ENCODE measurements at regions not wholly inside any gene's neighbourhood (a gene's known extent, or its start where the extent isn't known, plus 50 kb on each side); places are given as distances from the start of the nearest gene placed in this dataset.
"Not testable (repeated sequence)": the region's sequence is repeated elsewhere in the genome, so short reads cannot be mapped to it uniquely, and the experiment has no call there.

- no peak for DNase-seq (ENCODE audit: low read depth in 4 of 4, low spot score in 3 of 4)
These were observed 124.6 kb downstream of the NXPE2 start for GRCh38 chr11:114802878-114803277.

- DNase-seq (ENCODE audit: low read depth in 4 of 4, low spot score in 3 of 4), result not testable (repeated sequence)
These were observed 127.1 kb downstream of the NXPE2 start for GRCh38 chr11:114805431-114805830.

DNA sequence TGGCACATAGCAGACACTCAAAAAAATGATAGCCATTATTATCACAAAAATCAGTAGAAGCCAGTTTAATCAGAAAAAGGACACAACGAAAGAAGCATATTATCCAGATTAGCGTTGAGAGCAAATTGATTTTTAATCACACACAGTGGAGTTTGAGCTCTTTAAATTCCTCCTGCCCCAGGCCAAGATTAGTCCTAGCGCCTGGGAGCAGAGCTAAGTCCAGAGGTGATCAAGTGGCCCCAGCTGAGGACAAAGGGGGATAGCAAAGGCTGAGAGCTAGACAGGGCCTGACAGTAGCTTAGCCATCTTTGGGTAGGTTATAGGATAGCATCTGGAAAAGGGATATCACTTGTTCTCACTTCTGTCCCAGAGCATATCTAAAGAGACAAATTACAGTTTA, 133.6 kb downstream of the NXPE2 start:
- no peak for DNase-seq (ENCODE audit: low read depth in 4 of 4, low spot score in 3 of 4)

GRCh38 chr11:114812733-114813132, 134.4 kb downstream of the NXPE2 start:
- no peak for DNase-seq (ENCODE audit: low read depth in 4 of 4, low spot score in 3 of 4)

- DNase-seq (ENCODE audit: low read depth in 4 of 4, low spot score in 3 of 4), result no peak
These were observed 134.9 kb downstream of the NXPE2 start for GRCh38 chr11:114813189-114813718.

- DNase-seq (ENCODE audit: low read depth in 4 of 4, low spot score in 3 of 4), result no peak
These were observed 136.8 kb downstream of the NXPE2 start for GRCh38 chr11:114815176-114815575.

GRCh38 chr11:114815761-114816160, 137.4 kb downstream of the NXPE2 start:
- no peak for DNase-seq (ENCODE audit: low read depth in 4 of 4, low spot score in 3 of 4)

DNA sequence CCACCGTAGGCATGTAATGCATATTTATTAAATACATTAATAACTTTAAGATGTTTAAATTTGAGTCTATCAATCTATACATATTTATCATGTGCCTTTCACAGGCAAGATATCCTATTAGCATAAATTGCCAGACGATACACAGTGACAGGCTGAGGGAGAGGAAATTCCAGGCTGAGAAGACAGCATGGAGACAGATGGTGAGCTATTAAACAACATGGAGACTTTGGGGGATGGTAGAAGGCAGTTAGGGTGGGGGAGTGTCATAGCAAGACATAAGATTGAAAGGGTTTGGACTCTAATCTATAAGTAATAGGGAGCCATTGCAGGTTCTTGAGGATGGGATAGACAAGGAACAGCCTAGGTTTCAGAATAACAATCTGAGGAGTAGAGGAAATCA, 138.5 kb downstream of the NXPE2 start:
- no peak for DNase-seq (ENCODE audit: low read depth in 4 of 4, low spot score in 3 of 4)

- DNase-seq (ENCODE audit: low read depth in 4 of 4, low spot score in 3 of 4), result no peak
These were observed 140.1 kb downstream of the NXPE2 start for GRCh38 chr11:114818382-114818781.

DNA sequence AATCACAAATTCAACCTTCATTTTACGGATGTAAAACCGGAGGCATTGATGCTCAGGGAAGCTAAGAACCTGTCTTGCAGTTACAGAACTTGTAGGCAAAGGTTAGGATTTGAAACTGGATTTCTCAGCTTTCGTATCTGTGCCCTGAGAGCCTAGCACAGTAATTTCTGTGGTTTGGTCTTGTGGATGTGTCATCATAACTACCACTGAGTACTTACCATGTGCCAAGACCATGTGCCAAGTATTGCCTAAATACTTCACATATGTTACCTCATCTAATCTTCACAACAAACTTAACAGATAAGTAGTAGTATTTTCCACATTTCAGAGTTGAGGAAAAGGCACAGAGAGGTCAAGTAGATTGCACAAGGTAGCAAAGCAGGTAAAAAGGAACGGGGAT, 140.7 kb downstream of the NXPE2 start:
- DNase-seq (ENCODE audit: low read depth in 4 of 4, low spot score in 3 of 4), result no peak

DNA sequence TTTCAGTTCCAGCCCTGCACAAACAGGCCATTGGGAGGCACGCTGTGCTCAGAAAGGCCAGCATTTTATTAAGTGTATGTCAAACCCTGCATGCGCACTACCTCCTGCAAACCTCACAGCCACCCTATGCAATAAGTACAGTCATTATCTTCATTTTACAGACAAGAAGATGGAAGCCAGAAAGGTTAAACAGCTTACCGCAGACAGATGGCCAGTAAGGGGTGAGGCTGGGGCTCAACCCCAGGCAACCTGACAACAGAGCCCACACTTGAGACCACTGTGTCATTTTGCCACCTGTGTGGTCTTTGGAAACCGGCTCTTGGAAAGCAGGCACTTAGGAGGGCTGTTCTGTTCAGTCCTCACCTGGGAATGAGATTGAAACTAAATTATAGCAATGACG, 142.3 kb downstream of the NXPE2 start:
- no peak for DNase-seq (ENCODE audit: low read depth in 4 of 4, low spot score in 3 of 4)

- no peak for DNase-seq (ENCODE audit: low read depth in 4 of 4, low spot score in 3 of 4)
These were observed 143.5 kb downstream of the NXPE2 start for GRCh38 chr11:114821621-114822412.

GRCh38 chr11:114826910-114827442, 148.6 kb downstream of the NXPE2 start:
- no peak for DNase-seq (ENCODE audit: low read depth in 4 of 4, low spot score in 3 of 4)

GRCh38 chr11:114827736-114828135, 149.4 kb downstream of the NXPE2 start:
- DNase-seq (ENCODE audit: low read depth in 4 of 4, low spot score in 3 of 4), result no peak

GRCh38 chr11:114832532-114833125, 154.3 kb downstream of the NXPE2 start:
- no peak for DNase-seq (ENCODE audit: low read depth in 4 of 4, low spot score in 3 of 4)

DNA sequence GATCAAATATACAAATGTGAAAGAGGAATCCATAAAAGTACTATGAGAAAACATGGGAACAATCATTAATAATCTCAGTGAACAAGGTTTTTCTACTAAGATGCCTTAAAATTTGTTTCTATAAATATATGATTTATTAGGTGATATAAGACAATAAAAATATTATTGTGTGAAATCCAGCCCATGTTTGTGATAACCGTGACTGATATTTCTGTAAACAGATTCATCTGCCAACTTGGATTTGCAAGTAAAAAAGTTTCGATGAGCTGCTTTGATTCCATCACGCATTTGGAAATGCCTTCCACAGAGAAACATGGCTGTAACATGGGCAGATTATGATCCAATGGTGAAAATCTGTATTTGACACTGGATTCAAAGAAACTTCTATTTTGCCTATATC, 157.8 kb downstream of the NXPE2 start:
- DNase-seq (ENCODE audit: low read depth in 4 of 4, low spot score in 3 of 4), result no peak

DNA sequence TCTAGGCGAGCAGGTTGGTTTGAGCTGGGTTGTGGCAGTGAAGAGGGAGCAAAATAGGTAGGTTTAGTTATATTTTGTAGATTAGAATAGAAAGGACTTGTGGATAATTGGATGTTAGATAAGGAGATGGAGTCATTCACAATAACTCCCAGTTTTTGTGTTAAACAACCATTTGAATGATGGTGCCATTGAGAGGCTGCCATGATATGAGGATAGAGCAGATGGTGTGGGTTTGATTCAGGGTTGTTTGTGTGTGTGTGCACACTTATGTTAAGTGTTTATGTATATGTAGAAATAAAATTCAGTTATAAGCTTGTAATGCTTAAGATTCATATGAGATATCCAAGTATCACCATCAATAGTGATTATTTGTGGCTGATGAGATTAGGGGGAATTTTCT, 166.6 kb downstream of the NXPE2 start:
- DNase-seq (ENCODE audit: low read depth in 4 of 4, low spot score in 3 of 4), result no peak

GRCh38 chr11:114845766-114846415, 167.6 kb downstream of the NXPE2 start:
- no peak for DNase-seq (ENCODE audit: low read depth in 4 of 4, low spot score in 3 of 4)

GRCh38 chr11:114846416-114846791, 168.1 kb downstream of the NXPE2 start:
- DNase-seq (ENCODE audit: low read depth in 4 of 4, low spot score in 3 of 4), result no peak

- DNase-seq (ENCODE audit: low read depth in 4 of 4, low spot score in 3 of 4), result peak in 1 of 4 donors; percentile 23
These were observed 169.1 kb downstream of the NXPE2 start for GRCh38 chr11:114847306-114847975.

DNA sequence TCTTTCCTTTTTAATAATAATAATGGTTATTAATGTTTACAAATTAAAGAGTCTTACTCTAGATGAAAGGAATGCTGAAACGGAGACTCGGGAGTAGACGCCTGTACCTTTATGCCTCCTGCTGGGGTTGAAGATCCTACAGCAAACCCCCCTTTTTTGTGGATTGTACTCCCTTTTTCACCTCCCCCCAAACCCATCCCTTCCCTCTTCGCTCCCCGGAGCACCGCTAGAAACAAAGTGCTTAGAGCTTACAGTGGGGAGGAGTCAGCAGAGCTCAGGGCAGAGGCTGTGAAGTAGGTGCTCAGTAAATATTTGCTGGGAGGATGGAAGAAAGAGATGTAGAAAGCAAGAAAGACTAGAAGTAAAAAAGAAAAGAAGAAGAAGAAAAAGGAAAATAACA, 169.7 kb downstream of the NXPE2 start:
- no peak for DNase-seq (ENCODE audit: low read depth in 4 of 4, low spot score in 3 of 4)
